NCI-H146 treated with DMSO at 0.1 percent for 48 hours (cell line): ENCODE measurements at regions not wholly inside any gene's neighbourhood (a gene's known extent, or its start where the extent isn't known, plus 50 kb on each side); places are given as distances from the start of the nearest gene placed in this dataset.
"Not testable (repeated sequence)": the region's sequence is repeated elsewhere in the genome, so short reads cannot be mapped to it uniquely, and the experiment has no call there.

Source experiments
- DNase-seq: peaks from one replicate; lab custom pipeline; 2025; ENCODE audit not compliant: unreplicated experiment; lab: John Stamatoyannopoulos, UW

DNA sequence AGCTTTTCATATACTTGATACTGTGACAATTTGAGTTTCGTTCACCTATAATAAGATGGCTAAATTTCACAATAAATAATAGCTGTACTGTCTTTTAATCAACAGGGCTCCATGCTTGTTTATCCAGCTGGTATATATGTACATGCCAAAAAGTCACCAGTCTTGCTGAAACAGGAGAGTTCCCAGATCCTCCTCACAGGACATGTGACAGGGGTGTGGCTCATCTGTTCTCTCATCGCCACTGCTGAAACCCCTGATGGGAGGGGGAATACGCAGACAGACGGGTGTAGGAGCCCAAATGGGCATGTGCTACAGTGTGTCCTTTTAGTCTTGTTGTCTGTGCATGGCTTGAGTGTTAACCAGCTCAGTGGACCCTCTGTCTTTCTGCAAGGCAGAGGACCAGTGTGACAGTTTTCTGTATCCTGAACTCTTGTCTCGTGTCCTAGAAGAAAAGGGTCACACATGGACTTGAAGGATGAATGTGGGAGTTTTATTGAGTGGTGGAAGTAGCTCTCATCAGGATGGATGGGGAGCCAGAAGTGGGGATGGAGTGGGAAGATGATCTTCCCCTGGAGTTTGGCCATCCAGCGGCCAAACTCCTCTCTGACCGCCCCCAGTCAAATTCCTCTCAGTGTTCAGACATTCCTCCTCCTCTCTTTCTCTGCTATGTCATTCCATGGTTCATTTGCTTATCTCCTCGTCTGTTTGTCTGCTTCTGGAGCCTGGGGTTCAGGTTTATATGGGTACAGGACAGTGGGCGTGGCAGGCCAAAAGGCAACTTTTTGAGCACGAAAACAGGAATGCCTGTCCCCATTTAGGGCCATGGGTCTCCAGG is 113.1 kb upstream of the NECTIN3 start:
- no peak for DNase-seq

DNA sequence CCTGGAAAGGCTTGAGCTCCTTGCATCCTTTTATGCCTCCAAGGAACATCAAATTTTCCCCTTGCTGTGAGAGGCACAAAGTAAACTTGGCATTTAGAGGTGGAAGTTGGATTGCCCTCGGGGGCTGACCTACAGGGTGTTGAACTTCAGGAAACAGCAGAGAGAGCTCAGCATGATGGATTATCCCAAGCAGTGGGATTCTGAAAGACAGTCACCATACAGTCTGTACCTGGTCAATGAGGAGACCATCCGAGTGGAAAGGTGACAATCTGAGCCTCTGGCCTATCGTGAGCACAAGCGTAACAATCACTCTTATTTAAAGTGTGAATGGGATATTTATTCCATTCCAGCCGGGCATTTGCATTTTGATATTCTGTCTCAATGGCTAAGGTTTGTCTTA is 105.6 kb upstream of the NECTIN3 start:
- DNase-seq: no peak

DNA sequence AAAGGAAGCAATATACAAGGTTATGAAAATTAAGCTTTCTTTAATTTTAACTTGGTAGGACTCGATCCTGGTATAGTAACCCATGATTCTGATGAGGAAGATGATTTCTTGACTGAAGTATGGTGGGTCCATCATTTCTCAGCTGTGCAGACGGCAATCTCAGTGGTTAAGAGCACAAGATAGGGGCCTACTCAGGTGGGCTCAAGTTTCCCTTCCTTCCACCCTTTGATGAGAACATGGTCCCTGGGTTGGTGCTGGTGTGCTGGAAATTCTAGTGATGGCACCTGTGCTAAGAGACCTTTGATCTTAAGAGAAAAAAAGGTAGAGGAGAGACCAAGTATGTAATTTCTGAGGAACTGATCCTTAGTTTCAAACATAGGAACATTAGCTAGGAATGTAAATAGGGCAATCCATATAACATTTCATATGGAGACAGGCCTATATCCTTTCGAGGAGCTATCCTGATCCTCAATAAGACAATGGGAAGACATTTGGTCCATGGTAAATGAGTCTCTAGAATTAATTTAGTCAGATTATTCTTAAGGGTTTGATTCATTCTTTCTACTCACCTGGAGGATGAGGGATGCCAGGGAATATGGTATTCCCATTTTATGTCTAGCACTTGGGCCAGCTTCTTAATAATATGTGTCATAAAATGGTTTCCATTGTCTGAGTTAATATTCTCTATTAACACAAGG is 104.5 kb upstream of the NECTIN3 start:
- DNase-seq: no peak

DNA sequence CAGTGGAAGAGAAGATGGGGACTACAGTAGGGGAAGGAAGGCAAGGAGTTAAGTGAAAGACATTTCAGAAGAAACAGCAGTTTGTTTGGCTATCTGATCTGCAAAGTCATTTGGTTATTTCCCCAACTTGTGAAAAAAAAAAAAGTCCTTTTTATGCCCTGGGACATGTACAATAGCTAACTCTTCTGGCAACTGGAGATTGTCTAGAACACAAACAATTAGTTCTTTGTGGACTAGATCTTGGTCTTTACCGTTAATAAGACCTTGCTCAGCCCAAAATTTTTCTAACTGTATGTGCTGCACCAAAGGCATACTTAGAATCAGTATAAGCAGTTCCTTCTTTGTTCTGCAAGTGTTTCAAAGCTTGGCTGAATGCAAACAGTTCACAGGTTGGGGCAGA is 103.5 kb upstream of the NECTIN3 start:
- DNase-seq: no peak

DNA sequence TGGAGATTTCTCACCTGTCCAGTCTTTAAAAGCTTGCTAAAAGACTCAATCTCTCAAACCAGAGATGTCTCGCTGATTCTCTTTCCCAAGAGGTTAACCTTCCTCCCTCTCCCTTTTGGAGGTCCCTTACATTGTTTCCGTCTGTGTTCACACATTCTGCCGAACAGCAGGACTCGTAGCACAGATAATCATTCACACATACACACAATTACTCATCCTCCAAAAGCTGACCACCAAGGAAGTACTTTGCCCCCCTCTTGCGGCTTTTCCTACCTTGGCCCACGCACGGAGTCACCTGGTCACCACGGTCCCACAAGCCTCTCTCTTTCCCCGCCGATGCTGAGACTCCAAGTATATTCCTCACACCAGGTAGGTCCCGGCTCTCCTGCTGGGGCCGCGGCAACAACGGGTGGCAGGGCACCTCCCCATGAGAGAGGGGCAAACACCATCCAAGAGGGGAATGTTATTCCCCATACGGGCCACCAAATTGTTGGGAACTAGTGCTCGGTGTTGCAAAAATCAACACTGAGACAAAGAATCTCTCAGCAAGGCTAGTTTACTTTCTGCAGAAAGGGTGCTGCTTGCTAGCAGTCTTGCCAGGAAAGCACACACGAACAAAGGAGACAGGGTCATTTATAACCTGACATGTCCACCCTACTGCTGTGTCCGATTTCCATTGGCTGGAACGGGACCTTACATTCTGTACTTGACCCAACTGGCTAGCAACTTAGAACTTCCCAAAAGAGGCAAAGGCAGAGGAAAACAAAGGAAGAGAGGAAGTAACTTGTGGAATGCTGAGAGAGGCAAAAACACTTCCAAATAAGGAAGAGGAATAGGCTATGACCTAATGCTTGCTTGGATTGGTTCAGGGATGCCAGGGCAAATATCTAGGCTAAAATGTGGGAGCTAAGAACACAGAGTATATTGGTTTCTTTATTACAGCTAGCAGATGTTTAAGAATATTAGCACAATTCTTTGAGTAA is 102.1 kb upstream of the NECTIN3 start:
- DNase-seq: no peak

DNA sequence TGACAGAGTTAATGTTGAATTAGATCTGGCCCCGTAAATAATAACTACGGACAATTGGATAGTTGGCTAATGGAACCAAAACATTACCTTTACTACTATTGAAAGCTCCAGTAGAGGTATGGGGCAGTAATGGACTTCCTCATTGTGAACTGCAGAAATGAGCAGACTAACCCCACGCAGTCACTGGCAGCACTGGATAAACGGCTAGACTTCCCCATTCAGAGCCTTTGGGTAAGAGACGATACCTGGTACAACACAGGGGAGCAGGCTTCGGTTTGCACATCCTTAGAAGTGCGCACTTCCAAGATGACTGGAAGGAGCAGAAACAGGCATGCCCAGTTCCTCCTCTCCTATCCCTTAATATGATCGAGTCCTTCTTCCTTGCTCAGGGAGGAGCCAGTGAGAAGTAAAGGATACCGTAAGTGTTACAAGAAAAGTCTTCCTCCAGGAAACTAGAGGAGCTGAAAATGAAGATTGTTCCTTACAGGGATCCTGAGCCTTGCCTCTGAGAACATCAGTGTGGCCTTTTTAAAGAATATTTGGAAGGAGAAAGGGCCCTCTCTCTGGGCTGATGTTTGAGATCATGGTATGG is 100.5 kb upstream of the NECTIN3 start:
- no peak for DNase-seq

DNA sequence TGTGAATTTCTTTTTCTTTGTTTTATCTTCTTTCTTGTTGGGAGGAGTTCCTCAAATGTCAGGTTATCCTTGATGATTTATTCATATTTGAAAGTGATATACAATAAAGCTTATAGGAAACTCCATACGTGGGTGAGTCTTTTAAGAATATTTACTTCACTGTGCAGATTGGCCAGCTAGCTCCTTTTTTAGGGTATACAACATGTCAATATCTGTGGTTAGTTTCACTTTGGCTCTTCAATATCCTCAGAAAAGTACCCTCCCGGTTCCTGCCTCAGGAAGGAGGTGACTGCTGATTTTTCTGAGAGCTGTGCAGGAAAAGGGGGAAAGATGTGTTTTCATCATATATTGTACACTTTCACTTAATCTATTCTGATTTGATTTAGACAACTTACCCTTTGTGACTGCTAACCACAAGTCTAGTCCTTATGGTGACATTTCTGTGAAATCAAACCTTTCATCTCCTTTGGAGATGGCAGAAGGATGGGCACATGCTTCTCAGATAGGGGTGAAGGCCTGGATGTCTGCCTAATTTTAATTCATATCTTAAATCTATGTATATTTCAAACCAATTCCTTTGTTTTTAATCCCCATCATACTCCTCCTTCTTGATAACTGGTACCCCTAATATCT is 98.2 kb upstream of the NECTIN3 start:
- no peak for DNase-seq

DNA sequence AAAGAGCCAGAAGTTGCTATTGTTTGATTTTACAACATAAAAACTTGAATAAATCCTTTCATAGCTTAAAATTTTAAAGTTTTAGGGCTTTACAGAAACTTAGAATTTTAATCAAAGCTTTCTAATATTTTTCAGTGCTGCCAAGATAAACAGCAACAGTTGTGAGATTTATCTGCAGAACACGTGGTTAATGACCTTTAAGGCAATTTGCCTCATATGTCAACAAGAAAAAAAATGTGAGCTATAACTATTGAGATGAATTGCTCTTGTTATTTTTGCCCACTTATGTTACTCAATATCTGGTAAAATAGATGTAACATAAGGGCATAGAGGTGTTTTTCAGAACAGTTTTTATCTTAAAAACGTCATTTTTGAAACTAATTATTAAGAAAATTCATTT is 96.7 kb upstream of the NECTIN3 start:
- no peak for DNase-seq

DNA sequence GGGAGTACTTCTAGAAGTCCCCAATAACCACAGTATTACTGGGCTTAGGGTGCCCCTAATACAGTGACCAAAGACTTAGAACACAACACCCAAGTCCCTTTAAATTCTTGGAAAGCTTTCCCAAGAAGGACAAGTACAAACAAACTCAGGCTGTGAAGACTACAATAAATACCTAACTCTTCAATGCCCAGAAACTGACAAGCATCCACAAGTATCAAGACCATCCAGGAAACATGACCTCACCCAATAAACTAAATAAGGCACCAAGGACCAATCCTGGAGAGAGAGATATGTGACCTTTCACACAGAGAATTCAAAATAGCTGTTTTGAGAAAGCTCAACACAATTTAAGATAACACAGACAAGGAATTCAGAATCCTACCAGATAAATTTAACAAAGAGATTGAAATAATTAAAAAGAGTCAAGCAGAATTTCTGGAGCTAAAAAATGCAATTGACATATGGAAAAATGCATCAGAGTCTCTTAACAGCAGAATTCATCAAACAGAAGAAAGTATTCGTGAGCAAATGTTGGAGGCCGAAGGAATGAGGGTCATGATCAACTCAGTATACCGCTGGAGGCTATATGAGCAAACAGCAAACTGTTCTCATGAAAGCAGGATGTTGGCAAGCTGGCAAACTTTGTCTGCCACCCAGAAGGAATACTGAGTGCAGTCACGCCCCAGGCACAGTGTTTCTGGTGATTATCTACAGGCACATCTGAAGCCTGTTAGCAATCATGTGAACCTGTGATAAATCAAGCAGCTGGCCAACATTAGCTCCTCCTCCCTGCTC is 87.0 kb upstream of the NECTIN3 start:
- DNase-seq: no peak

DNA sequence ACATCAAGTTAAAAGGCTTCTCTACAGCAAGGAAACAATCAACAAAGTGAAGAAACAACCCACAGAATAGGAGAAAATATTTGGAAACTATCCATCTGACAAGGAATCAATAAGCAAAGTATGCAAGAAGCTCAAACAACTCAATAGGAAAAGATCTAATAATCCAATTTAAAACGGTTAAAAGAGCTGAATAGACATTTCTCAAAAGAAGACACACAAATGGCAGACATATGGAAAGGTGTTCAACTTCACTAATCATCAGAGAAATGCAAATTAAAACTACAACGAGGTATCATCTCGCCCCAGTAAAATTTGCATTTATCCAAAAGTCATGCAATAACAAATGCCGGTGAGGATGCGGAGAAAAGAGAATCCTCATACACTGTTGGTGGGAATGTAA is 82.2 kb upstream of the NECTIN3 start:
- no peak for DNase-seq

DNA sequence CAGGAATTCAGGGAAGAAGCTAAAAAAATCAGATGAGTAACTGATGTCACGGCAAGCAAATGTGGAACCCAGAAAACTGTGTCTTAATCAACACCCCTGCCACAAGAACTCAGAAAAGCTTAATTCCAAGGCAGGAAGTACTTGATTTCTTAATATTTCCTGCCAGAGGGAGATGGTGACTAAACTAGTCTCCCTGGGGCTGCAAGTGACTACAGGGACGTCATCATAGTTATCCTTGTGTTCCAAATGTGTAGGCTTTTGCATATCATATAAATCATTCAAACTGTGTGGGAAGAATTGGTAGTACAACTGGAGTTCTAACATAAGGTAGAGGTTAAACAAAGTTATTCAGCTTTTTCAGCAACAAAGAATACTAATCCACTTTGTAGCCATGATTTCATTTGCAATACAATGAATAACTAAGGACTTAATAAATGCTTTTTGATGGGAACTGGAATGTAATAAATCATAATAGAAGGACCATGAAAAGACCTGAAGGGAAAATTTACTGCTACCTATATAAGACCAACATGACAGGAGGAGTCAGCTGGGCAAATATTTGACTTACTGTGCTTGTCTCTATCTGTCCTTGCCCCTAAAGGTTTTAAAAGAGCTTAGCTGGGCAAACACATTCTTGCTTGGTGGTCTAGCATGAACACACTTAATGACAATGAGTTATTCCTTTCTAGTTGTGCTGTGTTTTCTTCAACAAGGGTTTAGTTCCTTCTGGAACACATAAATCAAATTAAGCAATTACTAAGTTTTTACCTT is 76.0 kb upstream of the NECTIN3 start:
- peak; percentile 18 for DNase-seq

DNA sequence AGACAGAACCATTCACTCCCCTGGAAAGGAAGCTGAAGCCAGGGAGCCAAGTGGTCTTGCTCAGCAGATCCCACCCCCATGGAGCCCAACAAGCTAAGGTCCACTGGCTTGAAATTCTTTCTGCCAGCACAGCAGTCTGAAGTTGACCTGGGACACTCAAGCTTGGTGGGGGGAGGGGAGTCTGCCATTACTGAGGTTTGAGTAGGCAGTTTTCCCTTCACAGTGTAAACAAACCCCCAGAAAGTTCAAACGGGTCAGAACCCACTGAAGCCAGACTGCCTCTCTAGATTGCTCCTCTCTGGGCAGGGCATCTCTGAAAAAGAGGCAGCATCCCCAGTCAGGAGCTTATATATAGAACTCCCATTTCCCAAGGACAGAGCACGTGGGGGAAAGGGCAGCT is 72.8 kb upstream of the NECTIN3 start:
- not testable (repeated sequence) for DNase-seq

DNA sequence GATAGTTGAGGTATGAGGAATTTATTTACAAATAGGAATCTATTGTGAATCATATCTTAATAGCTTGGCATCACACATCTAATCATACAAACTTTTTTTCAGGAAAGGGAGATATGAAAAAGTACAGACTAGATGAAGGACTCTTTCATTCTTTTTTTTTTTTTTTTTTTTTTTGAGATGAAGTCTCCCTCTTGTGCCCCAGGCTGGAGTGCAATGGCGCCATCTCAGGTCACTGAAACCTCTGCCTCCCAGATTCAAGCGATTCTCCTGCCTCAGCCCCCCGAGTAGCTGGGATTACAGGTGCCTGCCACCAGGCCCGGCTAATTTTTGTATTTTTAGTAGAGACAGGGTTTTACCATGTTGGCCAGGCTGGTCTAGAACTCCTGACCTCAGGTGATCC is 65.1 kb upstream of the NECTIN3 start:
- DNase-seq: not testable (repeated sequence)

DNA sequence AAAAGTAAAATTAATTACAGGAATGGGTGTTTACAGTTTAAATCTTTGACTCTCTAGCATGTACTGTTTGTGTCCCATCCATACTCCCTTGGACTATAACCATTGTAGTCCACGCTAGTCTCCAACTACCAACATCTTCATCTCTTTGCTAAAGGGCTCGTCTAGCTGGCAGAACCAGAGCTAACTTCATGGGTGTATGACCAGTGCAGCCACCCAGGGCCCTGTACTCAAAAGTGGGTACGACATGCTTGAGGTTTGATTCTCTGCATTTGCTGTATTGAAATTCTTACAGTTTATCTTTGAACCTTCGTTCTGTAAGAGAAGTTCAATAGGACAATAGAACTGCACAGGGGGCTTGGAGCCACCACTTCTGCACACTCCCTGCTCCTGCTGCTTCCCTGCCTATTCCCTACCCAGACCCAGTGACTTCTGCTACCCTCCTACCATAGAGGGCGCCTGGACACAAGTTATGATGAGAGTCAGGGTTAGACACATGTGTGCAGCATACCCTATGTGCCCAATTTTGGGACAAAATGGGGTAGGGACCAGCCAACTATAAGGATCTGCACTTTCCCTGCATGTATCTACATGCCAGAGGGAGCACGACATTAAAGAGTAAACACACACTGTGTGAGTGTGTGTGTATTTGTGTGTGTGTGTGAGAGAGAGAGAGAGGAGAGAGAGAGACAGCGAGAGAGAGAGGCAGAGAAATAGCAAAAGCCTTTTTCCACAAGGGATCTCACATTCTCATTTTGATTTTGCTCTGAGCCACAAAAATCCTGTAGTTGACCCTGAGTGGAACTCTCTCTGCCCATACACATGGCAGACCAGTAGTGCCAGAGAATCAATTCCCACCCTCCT is 59.0 kb upstream of the NECTIN3 start:
- no peak for DNase-seq
